PC-9 (cell line): ENCODE measurements at regions not wholly inside any gene's neighbourhood (a gene's known extent, or its start where the extent isn't known, plus 50 kb on each side); places are given as distances from the start of the nearest gene placed in this dataset.

Experiments
- EZH2 ChIP-seq: fragments of 200-600 bp; sonication (generic); IDR thresholded peaks from 2 replicates; pipeline ENCODE4 v1.8.0; 2017; ENCODE audit warnings: antibody characterized with exemption, low read depth
- TF ChIP-seq, protein P1 (sequence below): fragments of 200-600 bp; sonication (generic); conservative IDR thresholded peaks from 2 replicates; pipeline ENCODE4 v1.6.1; 2017; ENCODE audit warnings: mixed run types, antibody characterized with exemption, mild to moderate bottlenecking, moderate library complexity

- TF ChIP-seq, protein P1, sequence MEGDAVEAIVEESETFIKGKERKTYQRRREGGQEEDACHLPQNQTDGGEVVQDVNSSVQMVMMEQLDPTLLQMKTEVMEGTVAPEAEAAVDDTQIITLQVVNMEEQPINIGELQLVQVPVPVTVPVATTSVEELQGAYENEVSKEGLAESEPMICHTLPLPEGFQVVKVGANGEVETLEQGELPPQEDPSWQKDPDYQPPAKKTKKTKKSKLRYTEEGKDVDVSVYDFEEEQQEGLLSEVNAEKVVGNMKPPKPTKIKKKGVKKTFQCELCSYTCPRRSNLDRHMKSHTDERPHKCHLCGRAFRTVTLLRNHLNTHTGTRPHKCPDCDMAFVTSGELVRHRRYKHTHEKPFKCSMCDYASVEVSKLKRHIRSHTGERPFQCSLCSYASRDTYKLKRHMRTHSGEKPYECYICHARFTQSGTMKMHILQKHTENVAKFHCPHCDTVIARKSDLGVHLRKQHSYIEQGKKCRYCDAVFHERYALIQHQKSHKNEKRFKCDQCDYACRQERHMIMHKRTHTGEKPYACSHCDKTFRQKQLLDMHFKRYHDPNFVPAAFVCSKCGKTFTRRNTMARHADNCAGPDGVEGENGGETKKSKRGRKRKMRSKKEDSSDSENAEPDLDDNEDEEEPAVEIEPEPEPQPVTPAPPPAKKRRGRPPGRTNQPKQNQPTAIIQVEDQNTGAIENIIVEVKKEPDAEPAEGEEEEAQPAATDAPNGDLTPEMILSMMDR = no peak
- no peak for TF ChIP-seq EZH2
Measured at GRCh38 chr11:57082125-57082524, 93.4 kb downstream of the OR5AK2 start.
